Endodermal cell (in vitro differentiated cells): ENCODE measurements at regions not wholly inside any gene's neighbourhood (a gene's known extent, or its start where the extent isn't known, plus 50 kb on each side); places are given as distances from the start of the nearest gene placed in this dataset.

ENCODE experiments used
- DNase-seq: peaks from one replicate; pipeline ENCODE4 v3.0.0-alpha.2; 2017
- H3K27ac ChIP-seq: 2 replicates; pipeline ENCODE4 v1.5.1; 2013; ENCODE audit warnings: mild to moderate bottlenecking, low read depth, low read length, moderate library complexity
- H3K27me3 ChIP-seq: 2 replicates; pipeline ENCODE4 v1.6.1; 2013; ENCODE audit warnings: mild to moderate bottlenecking, low read length, moderate library complexity; ENCODE audit not compliant: insufficient read depth, control insufficient read depth, poor library complexity, severe bottlenecking
- H3K36me3 ChIP-seq: 2 replicates; pipeline ENCODE4 v1.7.0; 2013; ENCODE audit warnings: mild to moderate bottlenecking, low read length, moderate library complexity; ENCODE audit not compliant: control insufficient read depth, insufficient read depth
- H3K4me1 ChIP-seq: one replicate; pipeline ENCODE4 v1.7.0; 2013; ENCODE audit warnings: low read length; ENCODE audit not compliant: control insufficient read depth, insufficient read depth
- H3K4me3 ChIP-seq: 2 replicates; pipeline ENCODE4 v1.5.1; 2013; ENCODE audit warnings: mild to moderate bottlenecking, low read length, moderate library complexity
- H3K9ac ChIP-seq: 2 replicates; pipeline ENCODE4 v1.6.1; 2013; ENCODE audit warnings: mild to moderate bottlenecking, low read length, moderate library complexity; ENCODE audit not compliant: poor library complexity, severe bottlenecking; ENCODE audit errors: extremely low read depth
- H3K9me3 ChIP-seq: 2 replicates; pipeline ENCODE4 v1.6.1; 2013; ENCODE audit warnings: mild to moderate bottlenecking, low read length, moderate library complexity; ENCODE audit not compliant: control insufficient read depth
- H3K27ac Mint-ChIP-seq: 2 replicates; pipeline ENCODE4 v1.8.0; 2020; ENCODE audit warnings: mixed read lengths
- H3K27me3 Mint-ChIP-seq: 2 replicates; pipeline ENCODE4 v1.8.0; 2021; ENCODE audit warnings: mild to moderate bottlenecking, mixed read lengths; ENCODE audit not compliant: insufficient read depth
- H3K36me3 Mint-ChIP-seq: 2 replicates; pipeline ENCODE4 v1.8.0; 2020; ENCODE audit warnings: low read depth, mixed read lengths
- H3K4me1 Mint-ChIP-seq: 2 replicates; pipeline ENCODE4 v1.8.0; 2020; ENCODE audit warnings: mixed read lengths
- H3K4me3 Mint-ChIP-seq: 2 replicates; pipeline ENCODE4 v1.8.0; 2020; ENCODE audit warnings: mild to moderate bottlenecking, moderate library complexity, mixed read lengths
- H3K9me3 Mint-ChIP-seq: 2 replicates; pipeline ENCODE4 v1.8.0; 2020; ENCODE audit warnings: mild to moderate bottlenecking, mixed read lengths
- CTCF ChIP-seq: fragments of 200-600 bp; sonication (generic); conservative IDR thresholded peaks from 2 replicates; pipeline ENCODE4 v1.5.0; 2021; ENCODE audit warnings: antibody characterized with exemption, mild to moderate bottlenecking
- WGBS, 2 experiments: methylation state at CpG; one replicate each; pipeline versions ENCODE4 v1.1.5 to v1.1.7; 2013; ENCODE audit warnings: missing lambda C conversion rate in 2 of 2, mixed read lengths in 1 of 2; ENCODE audit not compliant: insufficient coverage in 1 of 2, insufficient read length in 1 of 2; 5-methylcytosine and 5-hydroxymethylcytosine counted together

GRCh38 chr5:124285733-124286132 is 460.7 kb downstream of the ZNF608 start:
- no peak overlapping the region for H3K4me3 ChIP-seq
- Mint-ChIP-seq H3K27ac (no peak overlapping the region), H3K27me3 (no peaks in the 10 kb centered on the region), H3K9me3 (peaks cover 4% of the 10 kb centered on the region), H3K4me3 (no peak overlapping the region), H3K36me3 (peaks cover 2% of the 10 kb centered on the region), H3K4me1 (peaks cover 43% of the 10 kb centered on the region)
- no peaks in the 10 kb centered on the region for H3K27me3 ChIP-seq
- no peaks in the 10 kb centered on the region for H3K9me3 ChIP-seq
- WGBS, 2 experiments, result 89 to 93% methylated on average over 1 of the region's 1 CpG
- H3K27ac ChIP-seq, result no peak overlapping the region
- no peak for DNase-seq
- H3K36me3 ChIP-seq, result no peaks in the 10 kb centered on the region
- H3K9ac ChIP-seq, result no peak overlapping the region
- H3K4me1 ChIP-seq, result peaks cover 13% of the 10 kb centered on the region
- no peak for TF ChIP-seq CTCF

GRCh38 chr5:124285071-124285470 is 461.4 kb downstream of the ZNF608 start:
- no peak overlapping the region for H3K9ac ChIP-seq
- H3K36me3 ChIP-seq, result no peaks in the 10 kb centered on the region
- H3K36me3 Mint-ChIP-seq, result peaks cover 2% of the 10 kb centered on the region
- H3K9me3 ChIP-seq, result no peaks in the 10 kb centered on the region
- H3K27ac ChIP-seq, result no peak overlapping the region
- peaks cover 4% of the 10 kb centered on the region for H3K9me3 Mint-ChIP-seq
- no peak for TF ChIP-seq CTCF
- peaks cover 16% of the 10 kb centered on the region for H3K4me1 ChIP-seq
- peaks cover 41% of the 10 kb centered on the region for H3K4me1 Mint-ChIP-seq
- H3K4me3 Mint-ChIP-seq, result no peak overlapping the region
- 92 to 97% methylated on average over 3 to 4 of the region's 4 CpGs for WGBS, 2 experiments
- H3K4me3 ChIP-seq, result no peak overlapping the region
- no peak for DNase-seq
- H3K27me3 Mint-ChIP-seq, result no peaks in the 10 kb centered on the region
- H3K27me3 ChIP-seq, result no peaks in the 10 kb centered on the region
- H3K27ac Mint-ChIP-seq, result no peak overlapping the region

GRCh38 chr5:124283031-124283430 is 463.4 kb downstream of the ZNF608 start:
- Mint-ChIP-seq H3K27me3 (no peaks in the 10 kb centered on the region), H3K27ac (no peak overlapping the region), H3K9me3 (peaks cover 4% of the 10 kb centered on the region), H3K4me3 (no peak overlapping the region), H3K36me3 (no peaks in the 10 kb centered on the region), H3K4me1 (peaks cover 52% of the 10 kb centered on the region)
- no peak for DNase-seq
- Histone ChIP-seq H3K4me1 (peaks cover 13% of the 10 kb centered on the region), H3K4me3 (peak overlapping the region; percentile 3), H3K9ac (no peak overlapping the region), H3K9me3 (no peaks in the 10 kb centered on the region), H3K36me3 (no peaks in the 10 kb centered on the region), H3K27ac (no peak overlapping the region), H3K27me3 (no peaks in the 10 kb centered on the region)
- TF ChIP-seq CTCF, result no peak
- 80 to 84% methylated on average over 2 of the region's 2 CpGs for WGBS, 2 experiments
